ELF-1 (cell line): ENCODE measurements at regions not wholly inside any gene's neighbourhood (a gene's known extent, or its start where the extent isn't known, plus 50 kb on each side); places are given as distances from the start of the nearest gene placed in this dataset.
A peak's percentile ranks its signal among the peaks of the same experiment; 100 is the strongest.
"Not testable (repeated sequence)": the region's sequence is repeated elsewhere in the genome, so short reads cannot be mapped to it uniquely, and the experiment has no call there.

ENCODE experiments used
- DNase-seq: peaks from one replicate; pipeline ENCODE4 v3.0.0-alpha.2; 2016; ENCODE audit warnings: low read depth, low spot score

DNA sequence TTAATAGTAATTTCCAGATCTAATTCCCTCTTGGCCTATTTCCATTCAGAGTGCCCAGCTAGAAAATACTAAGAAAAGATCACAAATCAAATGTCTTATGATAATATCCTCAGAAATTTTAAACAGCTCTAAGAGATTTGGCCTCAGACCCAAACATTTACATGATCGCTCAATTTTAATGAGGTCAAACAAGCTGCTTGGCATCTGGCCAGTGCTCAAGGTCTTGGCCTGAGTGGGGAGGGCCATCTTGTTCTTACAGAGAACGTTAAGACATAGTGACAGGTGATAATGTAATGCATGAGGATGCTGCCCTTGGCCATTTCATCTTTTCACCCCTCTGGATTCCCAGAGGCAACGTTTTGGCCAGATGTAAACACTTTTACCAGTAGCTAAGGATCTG is 159.2 kb upstream of the SLC7A11 start:
- DNase-seq: peak; percentile 8

DNA sequence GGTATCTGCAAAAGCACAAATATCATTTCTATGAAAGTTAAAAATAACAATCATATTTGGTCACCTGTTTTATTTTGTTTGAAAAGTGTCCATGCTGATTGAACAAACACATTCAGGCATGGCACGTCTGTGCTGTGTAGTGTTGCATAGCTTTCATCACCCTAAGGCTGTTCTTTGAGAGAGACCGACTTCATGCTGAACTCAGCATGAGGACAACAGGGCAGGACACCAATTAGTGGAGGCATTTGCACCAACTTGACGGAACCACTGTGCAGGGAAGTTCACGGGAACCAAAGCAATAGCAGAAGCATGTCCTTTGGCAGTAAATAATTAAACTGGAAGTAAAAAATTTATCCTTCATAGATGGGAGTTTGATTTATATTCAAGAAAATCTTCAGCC is 158.4 kb upstream of the SLC7A11 start:
- peak; percentile 26 for DNase-seq

DNA sequence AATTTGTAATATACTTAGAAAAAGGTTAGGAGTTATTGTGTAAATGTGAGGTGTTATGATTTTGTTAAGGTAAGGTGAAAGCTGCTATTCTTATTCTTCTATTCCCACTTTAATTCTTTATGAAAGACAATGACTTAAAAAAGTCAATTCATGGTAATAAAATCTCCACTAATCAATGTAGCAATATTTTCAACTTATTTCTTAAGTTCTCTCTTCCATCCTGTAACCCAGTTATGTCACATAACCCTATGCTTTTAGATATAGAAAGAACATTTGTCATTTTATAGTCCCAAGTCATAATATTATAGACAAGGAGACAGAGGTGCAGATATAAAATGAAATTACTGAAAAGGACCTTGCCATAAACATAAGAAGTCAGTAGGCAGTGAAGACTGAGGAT is 157.9 kb upstream of the SLC7A11 start:
- DNase-seq: no peak

DNA sequence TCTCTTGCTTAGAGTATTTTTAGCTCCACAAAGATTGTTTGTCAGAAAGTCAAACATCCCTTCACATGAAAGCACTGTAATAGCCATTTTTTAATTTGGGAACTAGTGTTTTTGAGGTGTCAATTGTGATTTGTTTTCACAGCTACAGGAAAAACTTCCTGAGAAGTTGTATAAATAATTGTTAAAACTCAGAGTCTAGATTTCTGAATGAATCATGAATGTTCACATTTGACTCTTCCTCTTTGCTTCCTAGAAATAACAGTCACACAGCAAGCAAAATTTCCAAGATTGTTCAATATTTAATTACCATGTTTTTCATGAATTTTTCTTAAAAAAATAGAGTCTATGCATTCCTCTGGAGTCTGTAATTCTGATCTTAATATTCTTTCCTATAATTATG is 156.9 kb upstream of the SLC7A11 start:
- no peak for DNase-seq

DNA sequence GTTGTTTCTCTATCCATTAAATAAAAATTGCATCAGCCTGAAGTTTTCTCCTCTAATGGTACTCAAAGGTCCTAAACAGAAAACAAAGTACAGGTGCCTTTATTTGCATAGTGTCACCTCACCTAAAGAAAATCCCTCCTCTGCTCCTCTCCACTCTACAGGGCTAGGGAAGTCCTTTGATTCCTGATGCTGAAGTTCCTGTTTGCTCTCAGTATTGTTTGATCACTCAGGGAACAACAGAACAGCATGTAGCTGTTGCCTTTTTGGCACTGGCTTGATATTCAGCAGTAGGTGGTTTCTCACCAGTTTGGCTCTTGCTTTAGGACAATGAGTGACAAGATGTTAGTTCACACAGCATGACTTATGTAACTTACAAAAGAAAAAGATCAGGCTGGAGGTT is 156.2 kb upstream of the SLC7A11 start:
- peak; percentile 54 for DNase-seq

DNA sequence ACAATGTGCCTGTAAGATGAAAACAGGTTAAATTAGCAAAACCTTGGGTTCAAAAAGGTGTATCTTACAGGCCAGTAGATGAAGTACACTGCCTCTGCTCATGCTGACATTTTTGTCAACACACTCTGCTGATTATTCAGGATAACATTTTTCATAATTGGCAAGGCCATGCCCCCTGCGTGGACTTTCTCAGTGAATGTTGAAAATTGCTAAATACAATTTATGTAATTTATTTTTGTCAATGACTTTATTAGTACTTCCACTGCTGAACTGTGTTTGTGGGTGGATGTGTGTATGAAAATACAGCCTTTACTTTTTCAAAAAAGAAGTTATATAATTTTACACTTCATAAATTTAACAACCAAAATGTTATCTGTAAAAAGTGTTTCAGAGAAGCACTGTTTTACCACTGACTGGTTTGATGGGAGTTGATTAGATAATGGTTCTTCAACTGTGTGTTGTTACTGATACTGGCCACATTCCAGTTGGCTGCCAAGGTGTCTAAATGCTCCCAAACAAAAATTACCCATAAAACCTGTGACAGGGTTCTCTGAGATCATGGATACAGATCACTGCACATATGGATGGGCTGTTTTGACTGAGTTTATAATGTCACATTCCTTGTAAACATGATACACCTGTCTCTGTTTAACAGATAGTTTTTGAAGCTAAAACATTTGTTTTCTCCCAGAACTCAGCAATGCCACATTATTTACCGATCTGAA is 151.9 kb upstream of the SLC7A11 start:
- DNase-seq: no peak

DNA sequence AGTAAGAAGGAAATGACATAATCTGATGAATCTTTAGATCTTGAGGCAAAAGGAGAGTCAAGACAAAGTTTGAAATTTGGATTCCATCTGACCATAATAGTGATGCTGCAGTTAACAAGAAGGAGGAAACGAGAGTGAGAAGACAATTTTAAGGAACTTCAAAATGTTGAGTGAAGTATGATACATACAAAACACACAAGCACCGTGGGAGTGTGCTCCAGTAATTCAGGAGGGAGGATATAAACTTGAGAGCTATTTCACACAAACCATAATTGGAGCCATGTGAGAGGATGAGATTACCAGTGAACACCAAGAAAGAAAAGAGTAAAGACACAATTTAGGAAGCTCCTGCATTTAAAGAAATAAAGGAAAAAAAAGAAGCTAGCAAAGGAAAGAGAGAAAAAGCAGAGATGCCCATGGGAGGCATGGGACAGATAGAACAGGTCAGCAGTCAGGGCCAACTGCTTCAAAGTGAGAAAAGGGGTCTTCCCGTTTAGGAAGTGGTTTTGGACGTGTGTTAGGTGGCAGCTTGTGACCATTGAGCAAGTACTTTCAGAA is 150.7 kb upstream of the SLC7A11 start:
- DNase-seq: no peak

DNA sequence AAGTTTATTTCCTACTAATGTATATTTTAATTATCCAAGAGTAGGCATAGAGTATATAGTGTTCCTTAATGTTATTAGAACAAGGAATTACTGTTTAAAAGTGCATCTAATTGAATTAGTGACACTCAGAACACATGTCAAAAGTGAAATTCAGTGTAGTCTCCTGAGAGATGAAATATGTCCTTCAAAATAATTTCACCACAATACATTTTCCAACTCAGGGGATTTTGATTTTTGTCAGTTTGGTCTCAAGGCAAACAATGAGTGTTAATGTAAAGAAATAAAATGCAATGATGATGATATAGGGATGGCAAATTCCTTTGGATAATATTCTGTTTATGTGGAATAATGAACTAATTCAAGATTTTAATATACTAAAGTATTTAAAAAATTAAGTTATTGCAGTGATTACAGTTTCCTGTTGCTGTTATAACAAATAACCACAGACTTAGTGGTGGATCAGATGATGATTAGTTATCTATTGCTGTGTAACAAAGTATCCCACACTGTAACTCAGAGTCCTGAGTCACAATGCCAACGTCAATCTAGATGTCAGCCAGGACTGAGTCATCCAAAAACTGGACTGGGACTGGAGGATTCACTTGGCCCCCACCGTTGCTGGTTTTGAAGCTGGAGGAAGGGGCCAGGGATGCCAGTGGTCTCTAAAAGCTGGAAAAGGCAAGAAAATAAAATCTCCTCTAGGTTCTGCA is 148.0 kb upstream of the SLC7A11 start:
- DNase-seq: no peak

DNA sequence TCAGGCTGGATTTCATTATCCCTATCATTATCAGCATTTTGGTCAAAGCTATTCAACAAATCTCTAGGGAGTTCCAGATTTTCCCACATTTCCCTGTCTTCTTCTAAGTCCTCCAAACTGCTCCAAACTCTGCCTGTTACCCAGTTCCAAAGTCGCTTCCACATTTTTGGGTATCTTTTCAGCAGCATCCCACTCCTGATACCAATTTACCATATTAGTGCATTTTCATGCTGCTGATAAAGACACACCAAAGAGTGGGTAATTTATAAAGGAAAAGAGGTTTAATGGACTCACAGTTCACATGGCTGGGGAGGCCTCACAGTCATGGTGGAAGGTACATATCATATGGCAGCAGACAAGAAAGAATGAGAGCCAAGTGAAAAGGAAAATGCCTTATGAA is 132.8 kb upstream of the SLC7A11 start:
- DNase-seq: no peak

DNA sequence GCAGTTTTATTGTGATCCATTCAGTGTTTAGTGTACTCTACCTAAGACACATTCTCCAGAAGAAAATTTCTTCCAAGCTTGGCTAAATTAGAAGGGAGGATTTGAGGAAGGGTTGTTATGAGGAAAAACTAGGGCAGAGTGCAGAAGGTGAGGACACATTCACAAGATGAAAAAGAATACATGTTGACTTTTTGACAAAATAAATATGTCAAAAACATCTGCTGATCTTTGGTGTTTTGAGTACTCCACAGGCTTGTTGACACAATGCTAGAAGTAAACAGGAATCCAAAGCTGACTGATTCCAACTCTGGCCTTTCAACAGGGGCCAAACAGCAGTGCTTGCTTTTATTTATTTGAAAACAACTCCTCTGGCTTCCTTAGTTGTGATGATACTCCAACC is 125.8 kb upstream of the SLC7A11 start:
- no peak for DNase-seq

DNA sequence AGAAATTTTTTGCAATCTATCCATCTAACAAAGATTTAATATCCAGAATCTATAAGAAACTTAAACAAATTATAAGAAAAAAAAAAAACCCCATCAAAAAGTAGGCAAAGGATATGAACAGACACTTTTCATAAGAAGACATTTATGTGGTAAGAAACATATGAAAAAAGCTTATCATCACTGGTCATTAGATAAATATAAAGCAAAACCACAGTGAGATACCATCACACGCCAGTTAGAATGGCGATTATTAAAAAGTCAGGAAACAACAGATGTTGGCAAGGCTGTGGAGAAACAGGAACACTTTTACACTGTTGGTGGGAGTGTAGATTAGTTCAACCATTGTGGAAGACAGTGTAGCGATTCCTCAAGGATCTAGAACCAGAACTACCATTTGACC is 110.3 kb upstream of the SLC7A11 start:
- DNase-seq: not testable (repeated sequence)

DNA sequence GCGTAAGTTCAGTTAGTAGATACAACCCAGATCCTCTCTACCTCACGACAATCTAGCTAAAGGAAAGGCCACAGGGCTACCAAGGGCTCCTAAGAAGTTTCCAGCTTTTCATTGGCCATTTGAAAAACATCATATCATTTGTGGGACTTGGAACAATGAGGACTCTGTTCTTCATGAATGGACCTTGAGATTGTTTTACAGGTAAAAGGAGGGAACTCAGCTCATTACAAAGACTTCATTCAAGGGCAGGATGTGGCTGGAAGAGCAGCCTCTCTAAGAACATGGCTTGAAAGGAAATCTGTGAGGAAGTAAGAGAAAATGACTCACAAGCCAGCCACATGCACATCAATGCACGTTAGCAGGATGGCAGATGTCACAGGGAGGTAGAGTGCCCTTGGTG is 105.9 kb upstream of the SLC7A11 start:
- no peak for DNase-seq

DNA sequence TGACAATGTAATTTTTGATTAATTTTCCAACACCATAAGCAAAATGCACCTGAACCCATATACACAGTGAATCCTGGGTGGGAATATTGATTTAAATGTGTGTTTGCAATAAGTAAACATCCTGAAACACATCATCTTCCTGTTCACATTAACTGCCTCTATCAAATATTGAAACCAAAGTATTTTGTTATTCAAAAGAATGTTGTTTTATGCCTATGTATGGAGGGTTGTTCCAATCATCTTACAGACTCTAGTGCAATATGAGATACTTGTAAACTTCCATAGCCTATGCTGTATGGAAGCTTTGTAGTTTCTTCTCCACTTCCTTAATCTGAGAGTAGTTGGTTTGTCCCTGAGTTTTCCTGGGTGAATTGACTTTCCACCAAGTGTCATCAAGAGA is 105.4 kb upstream of the SLC7A11 start:
- DNase-seq: no peak

DNA sequence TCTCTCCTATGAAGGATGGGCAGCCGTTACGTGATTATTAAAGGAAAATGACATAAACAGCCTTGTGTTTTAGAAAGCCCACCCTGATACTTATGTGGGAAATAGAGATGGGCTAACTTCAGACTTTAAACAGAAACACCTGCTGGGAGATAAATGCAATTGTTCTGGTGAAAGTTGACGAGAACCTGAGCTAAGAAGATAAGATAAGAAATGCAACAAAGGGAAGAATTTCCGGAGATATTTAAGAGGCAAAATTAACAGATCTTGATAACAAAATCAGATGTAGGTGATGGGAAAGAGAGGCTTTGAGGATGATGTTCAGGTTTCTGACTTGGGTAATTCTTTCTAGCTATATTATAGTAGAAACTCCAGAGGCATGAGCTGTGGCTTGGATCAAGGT is 102.7 kb upstream of the SLC7A11 start:
- DNase-seq: no peak

DNA sequence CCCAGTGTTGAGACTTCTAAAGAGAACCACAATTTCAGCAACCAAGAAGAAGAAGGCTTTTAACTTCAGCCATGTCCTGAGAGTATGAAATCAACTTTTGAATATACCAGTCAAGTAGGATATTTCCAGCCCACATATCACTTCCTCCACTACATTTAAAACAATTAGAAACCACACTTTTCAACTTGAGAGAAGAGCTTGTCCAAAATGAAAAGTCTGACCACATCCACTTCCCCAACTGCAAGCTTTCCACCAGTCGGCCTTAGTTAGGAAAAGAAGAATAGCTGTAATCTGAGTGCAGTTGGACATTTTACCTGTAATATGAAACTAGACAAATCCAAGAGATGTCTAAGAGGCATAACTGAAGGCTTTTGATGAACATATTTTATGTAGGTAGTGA is 101.9 kb upstream of the SLC7A11 start:
- DNase-seq: no peak

DNA sequence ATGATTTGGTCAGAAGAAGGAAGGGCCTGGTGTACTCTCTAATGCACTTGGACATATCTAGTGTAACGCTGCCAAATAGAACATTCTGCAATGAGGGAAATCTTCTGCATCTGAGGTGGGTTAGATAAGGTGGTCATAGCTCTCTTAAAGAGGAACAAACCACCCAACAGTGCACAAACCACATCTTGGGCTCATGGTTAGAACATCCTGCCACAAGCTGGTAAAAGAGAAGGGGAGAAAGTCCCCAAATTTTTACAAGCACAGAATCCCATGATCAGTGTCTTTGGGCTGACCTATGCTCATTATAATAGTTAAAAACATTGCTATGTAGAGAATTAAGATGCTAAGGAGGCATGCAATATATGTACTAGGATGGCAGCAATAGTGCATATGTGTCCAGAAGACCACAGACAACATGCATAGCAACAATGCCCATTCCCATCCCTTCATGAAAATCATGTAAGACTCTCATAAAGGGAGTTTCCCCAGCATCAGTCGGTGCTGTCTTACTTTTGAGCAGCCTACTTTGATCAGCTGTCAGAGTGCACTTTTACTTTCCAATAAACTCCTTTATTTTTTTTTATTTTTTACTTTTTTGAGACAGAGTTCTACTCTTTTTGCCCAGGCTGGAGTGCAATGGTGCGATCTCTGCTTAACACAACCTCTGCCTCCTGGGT is 99.7 kb upstream of the SLC7A11 start:
- DNase-seq: no peak

DNA sequence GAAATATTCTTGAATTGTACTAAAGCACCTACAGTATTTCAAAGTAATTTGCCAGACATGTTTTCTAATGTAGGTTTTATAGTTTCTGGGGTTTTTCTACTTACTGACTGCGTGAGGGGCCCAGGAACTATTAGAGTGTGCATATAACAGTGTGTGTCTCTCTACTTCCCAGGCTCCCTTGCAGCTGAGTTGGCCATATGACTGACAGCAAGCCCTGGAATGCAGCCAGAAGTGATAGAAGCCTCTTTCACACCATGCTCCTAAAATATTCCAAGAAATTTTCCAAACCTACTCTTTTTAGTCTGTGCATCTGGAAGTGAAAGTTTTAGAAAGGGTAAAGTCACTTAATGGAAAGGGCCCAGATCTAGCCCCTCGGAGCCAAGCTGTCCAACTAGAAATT is 96.7 kb upstream of the SLC7A11 start:
- DNase-seq: no peak

DNA sequence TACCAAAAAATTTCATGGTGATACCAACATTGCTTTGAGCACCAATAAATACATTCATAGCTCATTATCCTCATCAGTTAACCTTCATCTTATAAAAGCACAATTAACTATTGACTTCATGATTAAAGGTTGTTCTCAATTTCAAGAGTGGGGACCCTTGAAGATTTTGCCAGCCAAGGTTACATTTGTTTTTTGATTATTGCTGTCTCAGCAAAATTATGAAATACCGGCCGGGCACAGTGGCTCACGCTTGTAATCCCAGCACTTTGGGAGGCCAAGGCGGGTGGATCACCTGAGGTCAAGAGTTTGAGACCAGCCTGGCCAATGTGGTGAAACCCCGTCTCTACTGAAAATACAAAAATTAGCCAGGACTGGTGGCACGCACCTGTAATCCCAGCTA is 96.1 kb upstream of the SLC7A11 start:
- DNase-seq: not testable (repeated sequence)

DNA sequence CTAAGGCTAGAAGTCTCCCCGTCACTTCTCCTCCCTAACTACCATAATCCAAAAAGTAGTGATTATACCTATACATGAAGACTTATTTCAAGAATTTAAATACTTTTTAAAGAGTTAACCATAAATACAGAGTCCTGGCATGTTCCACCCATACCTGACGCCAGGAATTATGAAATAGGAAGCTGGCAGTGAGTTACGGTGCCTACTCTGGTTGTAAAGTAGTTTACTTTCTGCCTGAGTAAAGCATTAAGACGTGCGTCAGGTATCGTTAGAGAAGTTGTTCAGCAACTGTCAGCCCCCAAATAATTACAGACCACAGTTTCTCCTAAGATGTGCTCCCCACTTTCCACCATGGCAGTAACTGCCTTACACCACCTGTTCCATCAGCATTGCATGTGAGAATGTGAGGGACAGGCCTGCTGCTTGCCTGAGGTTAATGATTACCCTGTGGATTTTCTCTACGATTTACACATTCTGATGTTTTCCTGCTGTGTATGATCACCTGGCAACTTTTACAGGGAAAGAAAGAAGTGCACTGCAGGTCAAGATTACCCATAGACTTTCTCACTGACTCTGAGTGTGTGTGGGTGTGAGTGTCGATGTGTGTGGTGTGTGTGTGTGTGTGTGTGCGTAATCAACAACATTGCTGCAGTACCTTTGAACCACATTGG is 92.3 kb upstream of the SLC7A11 start:
- no peak for DNase-seq

DNA sequence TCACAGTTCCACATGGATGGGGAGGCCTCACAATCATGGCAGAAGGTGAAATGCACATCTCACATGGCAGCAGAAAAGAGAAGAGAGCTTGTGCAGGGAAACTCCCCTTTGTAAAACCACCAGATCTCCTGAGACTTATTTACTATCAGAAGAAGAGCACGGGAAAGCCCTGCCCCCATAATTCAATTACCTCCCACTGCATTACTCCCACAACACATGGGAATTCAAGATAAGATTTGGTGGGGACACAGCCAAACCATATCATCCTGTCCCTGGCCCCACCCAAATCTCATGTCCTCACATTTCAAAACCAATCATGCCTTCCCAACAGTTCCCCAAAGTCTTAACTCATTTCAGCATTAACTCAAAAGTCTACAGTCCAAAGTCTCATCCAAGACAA is 90.3 kb upstream of the SLC7A11 start:
- DNase-seq: not testable (repeated sequence)

DNA sequence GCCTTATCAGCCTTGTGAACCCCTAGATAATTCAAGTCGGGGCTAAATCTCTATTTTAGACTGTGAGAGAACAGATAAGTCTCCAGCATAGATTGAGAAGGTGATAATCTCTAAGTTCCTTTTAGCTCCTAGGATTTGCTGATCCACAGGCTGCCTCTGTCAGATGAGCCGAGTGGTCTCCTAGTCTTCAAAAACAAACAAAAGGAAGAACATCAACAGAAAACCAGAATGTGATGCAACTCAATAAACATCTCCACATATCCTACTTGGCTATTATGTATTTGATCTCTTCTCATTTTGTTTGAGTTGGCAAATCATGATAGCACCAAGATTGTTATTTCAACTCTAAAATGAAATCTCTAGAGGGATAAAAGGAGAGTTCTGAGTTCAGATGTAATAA is 88.4 kb upstream of the SLC7A11 start:
- DNase-seq: no peak

DNA sequence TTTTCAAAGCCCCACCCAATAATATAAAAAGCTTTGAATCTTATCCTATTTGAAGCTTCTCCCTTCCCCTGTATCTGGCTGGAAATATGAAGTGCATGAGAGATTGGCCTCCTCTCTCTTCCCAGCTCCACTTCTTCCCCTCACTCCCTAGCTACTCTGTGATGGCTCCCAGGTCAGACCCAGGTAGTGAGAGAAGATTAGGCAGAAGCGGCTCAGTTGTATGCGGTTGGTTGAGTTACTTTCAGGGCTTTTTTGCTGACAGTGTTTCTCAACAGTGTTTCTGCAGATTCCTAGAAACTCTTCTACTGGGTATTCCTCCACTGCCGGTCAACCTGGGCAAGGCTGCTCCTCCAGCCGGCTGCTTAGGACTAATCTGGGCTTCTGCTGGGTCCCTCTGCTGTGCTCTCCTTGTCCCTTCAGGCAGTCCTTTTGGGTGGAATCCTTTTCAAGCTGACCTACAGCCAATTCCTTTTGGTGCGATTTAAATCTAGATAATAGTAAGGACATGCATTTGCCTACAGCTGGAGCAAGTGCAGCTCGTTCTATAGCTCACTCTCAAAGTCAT is 87.4 kb upstream of the SLC7A11 start:
- peak; percentile 56 for DNase-seq
